Suprapubic skin (tissue), 4 donors: ENCODE measurements at regions not wholly inside any gene's neighbourhood (a gene's known extent, or its start where the extent isn't known, plus 50 kb on each side); places are given as distances from the start of the nearest gene placed in this dataset.

ENCODE experiments used
- DNase-seq, 2 donors: peaks; one replicate each; pipeline ENCODE4 v3.0.0-alpha.2; 2019; ENCODE audit warnings: low spot score in 2 of 2
- H3K27ac ChIP-seq: fragments of 200-600 bp; sonication (generic); one replicate; pipeline ENCODE4 v1.5.1; 2019
- H3K27me3 ChIP-seq: fragments of 200-600 bp; sonication (generic); one replicate; pipeline ENCODE4 v1.5.1; 2019
- H3K36me3 ChIP-seq: fragments of 200-600 bp; sonication (generic); one replicate; pipeline ENCODE4 v1.5.1; 2019
- H3K4me1 ChIP-seq: fragments of 200-600 bp; sonication (generic); one replicate; pipeline ENCODE4 v1.5.1; 2019
- H3K4me3 ChIP-seq: fragments of 200-600 bp; sonication (generic); one replicate; pipeline ENCODE4 v1.5.1; 2019; ENCODE audit warnings: mild to moderate bottlenecking
- H3K9me3 ChIP-seq: fragments of 200-600 bp; sonication (generic); one replicate; pipeline ENCODE4 v1.5.1; 2019
- EP300 ChIP-seq: sonication (generic); formaldehyde crosslinking; IDR thresholded peaks from one replicate; pipeline ENCODE4 v1.6.1; 2017; ENCODE audit warnings: antibody characterized with exemption
- POLR2A ChIP-seq, 2 donors: fragments of 450-650 bp; IDR thresholded peaks; one replicate each; pipeline ENCODE4 v1.6.1; 2017; ENCODE audit warnings: antibody characterized with exemption in 2 of 2, mild to moderate bottlenecking in 2 of 2, moderate library complexity in 2 of 2
- POLR2AphosphoS5 ChIP-seq, 3 donors: sonication (generic); formaldehyde crosslinking; IDR thresholded peaks; one replicate each; pipeline ENCODE4 v1.6.1; 2017; ENCODE audit warnings: antibody characterized with exemption in 3 of 3
- whole genome bisulfite sequencing: methylation state at CpG from one replicate; pipeline ENCODE4 v1.1.5; 2018; 5-methylcytosine and 5-hydroxymethylcytosine counted together
- TF ChIP-seq, protein P1 (sequence below), 2 donors: fragments of 200-600 bp in 1 of 2; fragments of 450-650 bp in 1 of 2; sonication (generic) in 1 of 2; IDR thresholded peaks; one replicate each; pipeline ENCODE4 v1.5.1; 2016 to 2019; ENCODE audit warnings: antibody characterized with exemption in 2 of 2, mild to moderate bottlenecking in 1 of 2, moderate library complexity in 1 of 2

GRCh38 chr3:184636741-184637316 lies 75.0 kb downstream of the MAGEF1 start:
- no peak overlapping the region for H3K4me3 ChIP-seq
- no peaks in the 10 kb centered on the region for H3K27me3 ChIP-seq
- no peaks in the 10 kb centered on the region for H3K9me3 ChIP-seq
- no peak for TF ChIP-seq POLR2AphosphoS5 (IDR thresholded peaks at IDR 0.05)
- TF ChIP-seq, protein P1, sequence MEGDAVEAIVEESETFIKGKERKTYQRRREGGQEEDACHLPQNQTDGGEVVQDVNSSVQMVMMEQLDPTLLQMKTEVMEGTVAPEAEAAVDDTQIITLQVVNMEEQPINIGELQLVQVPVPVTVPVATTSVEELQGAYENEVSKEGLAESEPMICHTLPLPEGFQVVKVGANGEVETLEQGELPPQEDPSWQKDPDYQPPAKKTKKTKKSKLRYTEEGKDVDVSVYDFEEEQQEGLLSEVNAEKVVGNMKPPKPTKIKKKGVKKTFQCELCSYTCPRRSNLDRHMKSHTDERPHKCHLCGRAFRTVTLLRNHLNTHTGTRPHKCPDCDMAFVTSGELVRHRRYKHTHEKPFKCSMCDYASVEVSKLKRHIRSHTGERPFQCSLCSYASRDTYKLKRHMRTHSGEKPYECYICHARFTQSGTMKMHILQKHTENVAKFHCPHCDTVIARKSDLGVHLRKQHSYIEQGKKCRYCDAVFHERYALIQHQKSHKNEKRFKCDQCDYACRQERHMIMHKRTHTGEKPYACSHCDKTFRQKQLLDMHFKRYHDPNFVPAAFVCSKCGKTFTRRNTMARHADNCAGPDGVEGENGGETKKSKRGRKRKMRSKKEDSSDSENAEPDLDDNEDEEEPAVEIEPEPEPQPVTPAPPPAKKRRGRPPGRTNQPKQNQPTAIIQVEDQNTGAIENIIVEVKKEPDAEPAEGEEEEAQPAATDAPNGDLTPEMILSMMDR (IDR thresholded peaks at IDR 0.05) = no peak
- TF ChIP-seq POLR2A (IDR thresholded peaks at IDR 0.05) = no peak
- TF ChIP-seq EP300 = no peak
- no peak overlapping the region for H3K27ac ChIP-seq
- 64% methylated on average over 2 of the region's 3 CpGs for WGBS
- peaks cover 17% of the 10 kb centered on the region for H3K4me1 ChIP-seq
- H3K36me3 ChIP-seq = no peaks in the 10 kb centered on the region
- no peak for DNase-seq

GRCh38 chr3:184635774-184636173 lies 74.2 kb downstream of the EPHB3 start:
- no peak for DNase-seq
- H3K4me1 ChIP-seq = peaks cover 21% of the 10 kb centered on the region
- no peaks in the 10 kb centered on the region for H3K9me3 ChIP-seq
- H3K4me3 ChIP-seq = no peak overlapping the region
- no peaks in the 10 kb centered on the region for H3K27me3 ChIP-seq
- TF ChIP-seq EP300 = no peak
- TF ChIP-seq POLR2AphosphoS5 (IDR thresholded peaks at IDR 0.05) = no peak
- TF ChIP-seq POLR2A (IDR thresholded peaks at IDR 0.05) = no peak
- TF ChIP-seq, protein P1 (IDR thresholded peaks at IDR 0.05) = no peak
- no peak overlapping the region for H3K27ac ChIP-seq
- H3K36me3 ChIP-seq = no peaks in the 10 kb centered on the region
- WGBS = 74% methylated on average over 13 of the region's 13 CpGs

GRCh38 chr3:184635126-184635525 lies 73.5 kb downstream of the EPHB3 start:
- H3K9me3 ChIP-seq = no peaks in the 10 kb centered on the region
- no peaks in the 10 kb centered on the region for H3K27me3 ChIP-seq
- TF ChIP-seq EP300 (no peak), POLR2AphosphoS5 (IDR thresholded peaks at IDR 0.05) (no peak), POLR2A (IDR thresholded peaks at IDR 0.05) (no peak)
- TF ChIP-seq, protein P1 (IDR thresholded peaks at IDR 0.05) = no peak
- H3K4me3 ChIP-seq = no peak overlapping the region
- DNase-seq = no peak
- H3K36me3 ChIP-seq = no peaks in the 10 kb centered on the region
- peaks cover 21% of the 10 kb centered on the region for H3K4me1 ChIP-seq
- 58% methylated on average over 8 of the region's 8 CpGs for WGBS
- H3K27ac ChIP-seq = no peak overlapping the region

DNA sequence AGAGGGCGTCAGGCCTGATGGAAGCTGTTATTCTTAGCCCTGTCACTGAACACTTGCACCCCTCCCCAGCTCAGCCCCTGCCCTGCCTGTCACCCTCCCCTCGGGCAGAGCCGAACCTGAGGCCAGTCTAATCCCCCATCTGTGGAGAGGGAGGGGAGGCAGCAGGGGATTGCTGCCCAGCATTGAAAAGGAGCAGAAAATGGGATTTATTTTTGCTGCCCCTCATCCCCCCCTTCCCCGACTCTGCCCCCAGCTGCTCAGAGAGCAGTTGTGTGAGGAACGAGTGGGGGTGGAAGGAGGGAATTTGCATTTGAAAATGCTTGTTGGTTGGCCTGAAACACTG lies 71.6 kb downstream of the EPHB3 start:
- no peak overlapping the region for H3K4me3 ChIP-seq
- DNase-seq = no peak
- H3K36me3 ChIP-seq = no peaks in the 10 kb centered on the region
- TF ChIP-seq, protein P1 (IDR thresholded peaks at IDR 0.05) = no peak
- TF ChIP-seq POLR2AphosphoS5 (IDR thresholded peaks at IDR 0.05) (no peak), POLR2A (IDR thresholded peaks at IDR 0.05) (no peak), EP300 (no peak)
- no peaks in the 10 kb centered on the region for H3K27me3 ChIP-seq
- peaks cover 21% of the 10 kb centered on the region for H3K4me1 ChIP-seq
- no peaks in the 10 kb centered on the region for H3K9me3 ChIP-seq
- WGBS = 76% methylated on average over 5 of the region's 5 CpGs
- no peak overlapping the region for H3K27ac ChIP-seq

DNA sequence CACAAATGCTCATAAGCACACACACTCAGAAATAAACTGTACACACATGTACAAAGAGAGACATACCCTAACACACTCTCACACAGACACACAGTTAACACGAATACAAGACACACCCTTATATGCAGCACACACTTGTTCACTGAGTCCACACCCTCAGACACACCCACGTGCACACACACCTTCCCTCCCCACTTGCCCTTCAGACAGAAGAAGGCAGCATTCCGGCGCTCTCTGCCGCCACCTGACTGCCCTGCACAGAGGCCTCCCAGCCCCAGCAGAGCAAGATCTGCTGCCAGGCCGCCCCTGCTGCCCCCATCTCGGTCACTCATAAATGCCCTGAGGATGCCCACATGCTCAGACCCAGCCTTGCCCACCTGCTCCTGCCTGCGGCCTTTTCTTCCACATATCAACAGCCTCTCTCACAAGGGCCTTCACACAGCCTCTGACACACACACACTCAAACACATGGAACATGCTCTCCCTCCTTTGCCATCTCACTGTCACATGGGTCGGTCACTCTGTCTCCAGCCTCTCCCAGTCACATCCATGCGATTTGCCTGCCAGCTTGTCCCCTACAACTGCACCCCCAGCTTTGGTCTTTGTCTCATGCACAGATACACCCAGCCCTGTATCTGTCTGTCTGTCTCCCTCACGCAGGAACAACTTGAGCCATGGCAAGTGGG lies 71.1 kb downstream of the EPHB3 start:
- Histone ChIP-seq H3K4me3 (no peak overlapping the region), H3K27me3 (no peaks in the 10 kb centered on the region), H3K9me3 (no peaks in the 10 kb centered on the region), H3K4me1 (peaks cover 21% of the 10 kb centered on the region), H3K36me3 (no peaks in the 10 kb centered on the region), H3K27ac (no peak overlapping the region)
- WGBS = 65% methylated on average over 11 of the region's 11 CpGs
- TF ChIP-seq, protein P1 (IDR thresholded peaks at IDR 0.05) = no peak
- TF ChIP-seq POLR2AphosphoS5 (IDR thresholded peaks at IDR 0.05) = no peak
- no peak for TF ChIP-seq EP300
- no peak for TF ChIP-seq POLR2A (IDR thresholded peaks at IDR 0.05)
- no peak for DNase-seq
